C4-2B (cell line): ENCODE measurements at regions not wholly inside any gene's neighbourhood (a gene's known extent, or its start where the extent isn't known, plus 50 kb on each side); places are given as distances from the start of the nearest gene placed in this dataset.

Source experiments
- ZFX ChIP-seq: fragments of 450-650 bp; IDR thresholded peaks from 2 replicates; pipeline ENCODE4 v1.6.1; 2017
- TF ChIP-seq, protein P1 (sequence below): fragments of 450-650 bp; conservative IDR thresholded peaks from 2 replicates; pipeline ENCODE4 v1.5.1; 2017; ENCODE audit warnings: mild to moderate bottlenecking

DNA sequence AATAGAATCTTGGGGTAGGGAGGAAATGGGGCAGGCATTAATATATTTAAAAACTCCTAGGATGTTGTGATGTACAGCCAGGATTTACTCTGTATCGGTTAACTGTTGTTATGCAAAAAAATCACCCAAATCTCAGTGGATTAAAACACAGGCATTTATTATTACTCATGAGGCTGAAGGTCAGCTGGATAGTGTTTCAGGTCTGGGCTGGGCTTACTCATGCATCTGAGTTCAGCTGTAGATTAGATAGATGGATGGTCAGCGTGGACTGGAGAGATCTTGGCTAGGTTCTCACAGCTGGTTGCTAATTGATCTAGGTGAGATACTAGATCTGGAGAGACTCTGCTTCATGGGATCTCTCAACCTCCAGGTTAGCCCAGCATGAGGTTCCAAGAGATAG, 131.4 kb downstream of the BTBD3 start:
- TF ChIP-seq, protein P1, sequence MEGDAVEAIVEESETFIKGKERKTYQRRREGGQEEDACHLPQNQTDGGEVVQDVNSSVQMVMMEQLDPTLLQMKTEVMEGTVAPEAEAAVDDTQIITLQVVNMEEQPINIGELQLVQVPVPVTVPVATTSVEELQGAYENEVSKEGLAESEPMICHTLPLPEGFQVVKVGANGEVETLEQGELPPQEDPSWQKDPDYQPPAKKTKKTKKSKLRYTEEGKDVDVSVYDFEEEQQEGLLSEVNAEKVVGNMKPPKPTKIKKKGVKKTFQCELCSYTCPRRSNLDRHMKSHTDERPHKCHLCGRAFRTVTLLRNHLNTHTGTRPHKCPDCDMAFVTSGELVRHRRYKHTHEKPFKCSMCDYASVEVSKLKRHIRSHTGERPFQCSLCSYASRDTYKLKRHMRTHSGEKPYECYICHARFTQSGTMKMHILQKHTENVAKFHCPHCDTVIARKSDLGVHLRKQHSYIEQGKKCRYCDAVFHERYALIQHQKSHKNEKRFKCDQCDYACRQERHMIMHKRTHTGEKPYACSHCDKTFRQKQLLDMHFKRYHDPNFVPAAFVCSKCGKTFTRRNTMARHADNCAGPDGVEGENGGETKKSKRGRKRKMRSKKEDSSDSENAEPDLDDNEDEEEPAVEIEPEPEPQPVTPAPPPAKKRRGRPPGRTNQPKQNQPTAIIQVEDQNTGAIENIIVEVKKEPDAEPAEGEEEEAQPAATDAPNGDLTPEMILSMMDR, result no peak
- TF ChIP-seq ZFX, result no peak
